ENCODE measurements at regions not wholly inside any gene's neighbourhood (a gene's known extent, or its start where the extent isn't known, plus 50 kb on each side); places are given as distances from the start of the nearest gene placed in this dataset.
"Not testable (repeated sequence)": the region's sequence is repeated elsewhere in the genome, so short reads cannot be mapped to it uniquely, and the experiment has no call there.

GRCh38 chr7:67359900-67360299 lies 363.3 kb downstream of the TYW1 start:
- DNase-seq (ENCODE audit: low read depth, low spot score) = no peak

- no peak for DNase-seq (ENCODE audit: low read depth, low spot score)
Observed at GRCh38 chr7:67361150-67361549, 364.5 kb downstream of the TYW1 start.

DNA sequence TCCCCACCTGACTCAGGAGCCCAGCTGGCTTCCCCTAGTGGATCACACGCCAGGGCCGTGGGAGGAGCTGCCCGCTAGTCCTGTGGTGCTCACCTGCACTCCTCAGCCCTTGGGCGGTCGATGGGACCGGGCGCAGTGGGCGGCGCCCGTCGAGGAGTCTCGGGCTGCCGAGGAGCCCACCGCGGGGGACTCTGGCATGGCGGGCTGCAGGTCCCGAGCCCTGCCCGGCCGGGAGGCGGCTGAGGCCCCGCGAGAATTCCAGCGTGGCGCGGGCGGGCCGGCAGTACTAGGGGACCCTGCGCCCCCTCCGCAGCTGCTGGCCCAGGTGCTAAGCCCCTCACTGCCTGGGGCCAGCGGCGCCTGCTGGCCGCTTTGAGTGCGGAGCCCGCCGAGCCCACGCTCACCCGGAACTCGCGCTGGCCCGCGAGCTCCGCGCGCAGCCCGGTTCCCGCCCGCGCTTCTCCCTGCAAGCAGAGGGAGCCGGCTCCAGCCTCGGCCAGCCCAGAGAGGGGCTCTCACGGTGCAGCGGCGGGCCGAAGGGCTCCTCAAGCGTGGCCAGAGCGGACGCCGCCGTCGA lies 367.9 kb downstream of the TYW1 start:
- no peak for DNase-seq (ENCODE audit: low read depth, low spot score)

GRCh38 chr7:67371429-67372305 lies 375.0 kb downstream of the TYW1 start:
- DNase-seq (ENCODE audit: low read depth, low spot score) = peak; percentile 14

DNA sequence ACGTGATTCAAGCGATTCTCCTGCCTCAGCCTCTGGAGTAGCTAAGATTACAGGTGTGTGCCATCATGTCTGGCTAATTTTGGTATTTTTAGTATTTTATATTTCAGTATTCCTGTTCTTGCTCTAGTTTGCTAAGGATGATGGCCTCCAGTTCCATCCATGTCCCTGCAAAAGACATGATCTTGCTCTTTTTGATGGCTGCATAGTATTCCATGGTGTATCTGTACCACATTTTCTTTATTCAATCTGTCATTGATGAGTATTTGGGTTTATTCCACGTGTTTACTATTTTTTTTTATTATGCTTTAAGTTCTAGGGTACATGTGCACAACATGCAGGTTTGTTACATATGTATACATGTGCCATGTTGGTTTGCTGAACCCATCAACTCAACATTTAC lies 376.8 kb downstream of the TYW1 start:
- not testable (repeated sequence) for DNase-seq (ENCODE audit: low read depth, low spot score)

GRCh38 chr7:67375427-67375826 lies 378.8 kb downstream of the TYW1 start:
- DNase-seq (ENCODE audit: low read depth, low spot score) = no peak

DNA sequence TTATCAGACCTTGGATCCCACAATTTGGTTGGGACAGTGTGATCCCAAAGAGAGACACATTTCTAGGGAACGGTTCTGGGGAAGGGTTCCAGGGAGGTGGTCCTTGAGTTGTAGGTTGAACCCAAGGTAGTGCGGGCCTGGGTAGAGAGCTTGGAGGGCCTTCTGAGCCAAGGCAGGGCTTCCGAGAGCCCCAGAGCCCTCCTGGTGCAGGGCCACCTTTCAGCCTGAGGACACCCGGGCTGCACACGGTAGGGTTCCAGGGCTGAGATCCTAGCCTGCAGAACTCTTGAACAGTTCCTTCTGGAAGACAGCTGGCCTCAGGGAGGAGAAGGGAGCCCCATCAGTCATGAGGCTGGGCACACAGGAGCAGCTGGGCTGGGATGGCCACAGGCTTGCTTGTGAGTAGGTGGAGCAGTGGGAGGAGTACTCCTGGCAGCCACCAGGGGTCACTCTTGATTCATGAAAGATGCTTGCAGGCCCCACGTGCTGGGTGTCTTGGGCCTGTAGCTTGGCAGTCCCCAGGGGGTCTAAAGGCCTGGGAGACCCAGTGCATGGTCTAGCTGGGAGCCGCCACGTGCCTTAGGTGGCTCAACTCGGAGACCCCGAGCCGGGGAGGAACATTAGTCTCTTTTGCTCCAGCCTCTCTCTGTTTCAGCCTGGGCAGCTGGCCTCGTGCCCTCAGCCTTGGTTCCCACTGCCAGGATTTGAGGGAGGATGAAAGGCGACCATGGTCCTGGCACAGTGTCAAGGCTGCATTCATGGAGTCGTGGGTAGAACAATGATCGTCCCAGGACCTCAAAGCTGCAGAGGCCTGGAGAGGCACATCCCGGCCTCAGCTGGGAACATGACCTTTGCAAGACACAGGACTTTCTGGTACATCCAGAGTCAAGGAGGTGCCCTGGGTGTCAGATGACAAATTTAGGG lies 381.6 kb downstream of the TYW1 start:
- peak; percentile 2 for DNase-seq (ENCODE audit: low read depth, low spot score)

DNA sequence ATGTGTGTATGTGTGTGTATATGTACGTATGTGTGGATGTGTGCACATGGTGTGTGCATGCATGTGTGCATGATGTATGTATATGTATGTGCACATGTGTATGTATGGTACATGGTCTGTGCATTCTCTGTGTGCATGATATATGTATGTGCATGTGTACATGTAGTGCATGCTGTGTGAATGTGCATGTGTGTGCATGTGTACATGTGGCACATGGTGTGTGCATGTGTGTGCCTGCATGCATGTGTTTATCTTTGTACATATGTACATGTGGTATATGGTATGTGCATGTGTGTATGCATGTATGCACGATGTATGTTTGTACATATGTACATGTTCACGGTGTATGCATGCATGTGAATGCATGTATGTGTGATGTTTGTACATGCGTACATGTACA lies 383.7 kb downstream of the TYW1 start:
- DNase-seq (ENCODE audit: low read depth, low spot score) = no peak

- no peak for DNase-seq (ENCODE audit: low read depth, low spot score)
Observed at GRCh38 chr7:67380858-67381257, 384.2 kb downstream of the TYW1 start.

GRCh38 chr7:67387851-67388250 lies 391.2 kb downstream of the TYW1 start:
- no peak for DNase-seq (ENCODE audit: low read depth, low spot score)

GRCh38 chr7:67391168-67391567 lies 394.5 kb downstream of the TYW1 start:
- DNase-seq (ENCODE audit: low read depth, low spot score) = no peak

GRCh38 chr7:67392596-67393438 lies 396.2 kb downstream of the TYW1 start:
- no peak for DNase-seq (ENCODE audit: low read depth, low spot score)

GRCh38 chr7:67393903-67394302 lies 397.3 kb downstream of the TYW1 start:
- no peak for DNase-seq (ENCODE audit: low read depth, low spot score)

GRCh38 chr7:67398916-67399315 lies 402.3 kb downstream of the TYW1 start:
- no peak for DNase-seq (ENCODE audit: low read depth, low spot score)

DNA sequence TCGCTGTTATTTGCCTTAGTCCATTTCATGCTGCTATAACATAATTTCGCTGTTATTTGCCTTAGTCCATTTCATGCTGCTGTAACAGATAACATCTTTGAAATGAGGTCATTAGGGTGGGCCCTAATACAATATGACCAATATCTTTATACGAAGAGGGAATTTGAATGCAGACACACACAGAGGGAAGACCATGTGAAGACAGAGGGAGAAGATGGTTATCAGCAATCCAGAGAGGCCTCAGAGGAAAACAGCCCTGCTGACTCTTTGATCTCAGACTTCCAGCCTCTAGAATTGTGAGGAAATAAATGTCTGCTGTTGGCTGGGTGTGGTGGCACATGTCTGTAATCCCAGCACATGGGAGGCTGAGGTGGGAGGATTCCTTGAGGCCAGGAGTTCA lies 404.9 kb downstream of the TYW1 start:
- DNase-seq (ENCODE audit: low read depth, low spot score) = no peak

GRCh38 chr7:67402280-67402679 lies 405.6 kb downstream of the TYW1 start:
- DNase-seq (ENCODE audit: low read depth, low spot score) = no peak

DNA sequence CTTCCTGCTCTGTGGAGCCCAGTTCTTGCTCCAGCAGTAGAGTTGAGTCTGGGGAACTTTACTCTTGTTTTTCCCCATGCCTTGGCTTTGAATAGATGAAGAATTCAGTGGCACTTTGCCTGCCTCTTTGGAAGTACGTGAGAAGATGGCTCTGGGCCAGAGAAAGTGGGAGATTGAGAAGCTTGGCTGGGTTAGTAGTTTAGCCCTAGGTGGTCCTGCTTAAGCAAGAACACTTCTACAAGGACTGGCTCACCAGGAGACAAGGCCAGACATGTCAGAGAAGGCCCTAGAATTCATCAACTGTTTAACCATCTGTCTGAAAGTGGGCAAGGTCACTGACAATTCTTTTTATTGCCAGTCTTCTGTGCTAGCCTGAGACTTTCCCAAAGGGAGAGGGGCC lies 410.3 kb downstream of the TYW1 start:
- DNase-seq (ENCODE audit: low read depth, low spot score) = no peak

GRCh38 chr7:67407392-67408071 lies 410.9 kb downstream of the TYW1 start:
- DNase-seq (ENCODE audit: low read depth, low spot score) = no peak

DNA sequence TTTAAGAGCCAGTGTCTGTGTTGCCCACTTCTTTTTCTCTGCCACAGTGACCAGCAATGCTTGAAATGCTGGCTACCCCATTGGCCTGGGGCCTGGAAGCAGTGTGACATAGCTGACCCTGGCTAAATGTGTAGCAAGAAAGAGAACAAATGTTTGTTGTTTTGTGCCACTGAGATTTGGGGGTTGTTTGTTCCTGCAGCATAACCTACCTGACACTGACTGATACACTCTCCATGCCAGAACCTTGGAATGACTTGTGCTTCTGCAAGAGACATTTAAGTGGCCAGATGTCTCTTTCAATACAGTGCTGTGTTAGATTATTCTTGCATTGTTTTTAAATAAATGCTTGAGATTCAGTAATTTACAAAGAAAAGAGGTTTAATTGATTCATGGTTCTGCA lies 411.5 kb downstream of the TYW1 start:
- DNase-seq (ENCODE audit: low read depth, low spot score) = no peak

DNA sequence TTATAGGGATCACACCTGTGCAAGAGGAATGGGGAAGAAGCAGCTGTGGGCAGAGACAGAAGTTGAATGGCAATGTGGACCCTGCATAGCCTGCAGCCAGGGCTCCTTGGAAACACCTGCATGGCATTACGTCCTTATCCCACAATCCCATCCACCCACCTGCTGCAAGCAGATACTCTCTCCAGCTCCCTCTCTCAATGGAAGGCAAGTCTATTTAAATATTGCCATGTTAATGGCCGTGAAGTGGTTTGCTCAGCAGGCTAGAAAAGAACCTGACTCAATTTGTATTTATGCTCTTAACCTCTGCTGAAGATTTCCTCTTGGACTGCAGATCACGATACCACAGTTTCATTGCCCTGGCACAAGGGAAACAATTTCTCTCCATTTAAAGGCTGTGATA lies 417.0 kb downstream of the TYW1 start:
- no peak for DNase-seq (ENCODE audit: low read depth, low spot score)

- no peak for DNase-seq (ENCODE audit: low read depth, low spot score)
Observed at GRCh38 chr7:67414858-67415257, 418.2 kb downstream of the TYW1 start.

Data from activated naive CD8-positive, alpha-beta T cell treated with anti-CD3 and anti-CD28 coated beads, Interleukin-2, amount 50 U/mL, for 16 hours (primary cell).